NCI-H2081 treated with DMSO at 0.1 percent for 48 hours (cell line): ENCODE measurements at regions not wholly inside any gene's neighbourhood (a gene's known extent, or its start where the extent isn't known, plus 50 kb on each side); places are given as distances from the start of the nearest gene placed in this dataset.
"Not testable (repeated sequence)": the region's sequence is repeated elsewhere in the genome, so short reads cannot be mapped to it uniquely, and the experiment has no call there.

ENCODE experiments used
- DNase-seq: peaks from one replicate; lab custom pipeline; 2025; lab: John Stamatoyannopoulos, UW

GRCh38 chr14:89743828-89744227, 210.7 kb downstream of the EFCAB11 start:
- DNase-seq, result no peak

DNA sequence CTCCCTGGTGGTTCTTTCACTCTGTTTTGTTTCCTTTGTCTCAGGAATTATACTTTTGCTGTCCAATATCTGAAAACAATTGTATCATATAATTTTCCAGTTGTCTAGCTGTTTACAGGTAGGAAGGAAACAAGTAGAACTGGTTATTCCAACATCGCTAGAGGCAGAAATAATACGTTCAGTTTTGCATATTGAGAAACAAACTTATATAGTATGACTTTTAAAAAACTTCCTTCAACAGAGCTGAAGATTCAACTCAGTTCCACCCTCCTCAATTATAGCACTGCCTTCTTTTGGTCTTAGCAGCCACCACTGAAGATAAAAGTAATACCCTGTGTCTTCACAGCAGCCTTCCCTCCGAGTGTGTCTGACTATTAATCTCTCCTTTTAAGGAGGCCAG, 214.3 kb downstream of the EFCAB11 start:
- DNase-seq, result no peak

GRCh38 chr14:89736881-89737280, 217.6 kb downstream of the EFCAB11 start:
- DNase-seq, result no peak

GRCh38 chr14:89731396-89731933, 223.1 kb downstream of the EFCAB11 start:
- no peak for DNase-seq

DNA sequence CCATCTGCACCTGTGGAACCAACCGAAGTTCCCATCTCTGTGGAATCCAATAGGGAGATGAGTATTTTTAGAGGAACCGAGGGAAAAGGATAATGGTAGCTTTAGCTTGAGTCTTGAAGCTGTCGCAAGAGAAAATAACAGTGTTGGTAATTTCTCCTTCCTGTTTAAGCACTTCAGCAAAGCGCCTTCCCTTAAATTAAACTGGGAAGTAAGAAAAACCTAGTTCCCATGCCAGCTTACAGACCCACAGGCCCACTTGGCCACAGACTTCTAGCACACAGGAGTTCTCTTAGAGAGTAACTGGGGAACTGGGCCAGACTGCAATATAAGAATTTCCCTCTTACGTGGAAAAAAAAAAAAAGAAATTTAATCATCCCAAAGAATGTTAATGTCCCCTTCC, 223.8 kb downstream of the EFCAB11 start:
- no peak for DNase-seq

GRCh38 chr14:89728964-89729363, 225.6 kb downstream of the EFCAB11 start:
- no peak for DNase-seq

DNA sequence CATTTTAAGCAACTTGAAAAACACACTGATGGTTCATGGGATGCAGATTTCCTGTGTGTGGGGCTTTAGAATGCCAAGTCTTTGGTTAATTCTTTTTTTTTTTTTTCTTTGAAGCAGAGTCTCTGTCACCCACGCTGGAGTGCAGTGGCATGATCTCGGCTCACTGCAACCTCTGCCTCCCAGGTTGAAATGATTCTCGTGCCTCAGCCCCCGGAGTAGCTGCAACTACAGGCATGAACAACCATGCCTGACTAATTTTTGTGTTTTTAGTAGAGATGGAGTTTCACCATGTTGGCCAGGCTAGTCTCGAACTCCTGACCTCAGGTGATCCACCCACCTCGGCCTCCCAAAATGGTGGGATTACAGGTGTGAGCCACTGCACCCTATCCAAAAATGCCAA, 228.3 kb downstream of the EFCAB11 start:
- DNase-seq, result not testable (repeated sequence)

- no peak for DNase-seq
Measured at GRCh38 chr14:89724628-89724960, 229.9 kb downstream of the EFCAB11 start.

DNA sequence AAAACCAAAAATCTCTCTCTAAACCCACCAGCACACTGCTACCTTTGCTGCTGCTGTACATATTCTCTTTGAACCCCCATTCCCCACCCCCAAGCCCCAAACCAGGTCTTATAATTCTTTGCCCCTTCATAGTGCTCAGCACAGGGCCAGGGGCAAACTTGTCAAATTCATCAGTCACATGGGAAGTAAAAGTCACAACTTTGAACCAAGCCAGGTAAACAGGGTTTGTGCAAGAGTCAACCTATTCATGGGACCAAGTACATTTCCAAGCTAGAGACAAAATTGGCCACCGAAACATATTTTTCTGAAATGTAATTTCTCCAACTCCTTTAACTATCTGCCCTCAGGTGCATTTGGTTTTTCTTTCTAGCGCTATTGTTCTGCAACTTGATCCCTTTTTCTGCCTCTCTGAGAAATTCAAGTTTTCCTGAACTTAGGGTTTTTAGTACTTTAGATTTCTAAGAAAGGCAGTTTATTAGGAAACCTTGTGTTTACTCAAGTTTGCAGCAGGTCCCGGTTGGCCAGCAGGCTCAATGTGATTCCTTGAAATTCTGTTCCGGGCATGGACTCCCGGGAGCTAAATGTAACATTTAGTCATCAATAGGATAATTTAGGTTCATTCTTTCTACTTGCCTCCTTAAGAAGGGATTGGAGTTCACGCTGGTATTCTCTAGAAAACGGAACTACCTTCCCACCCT, 230.5 kb downstream of the EFCAB11 start:
- DNase-seq, result no peak

DNA sequence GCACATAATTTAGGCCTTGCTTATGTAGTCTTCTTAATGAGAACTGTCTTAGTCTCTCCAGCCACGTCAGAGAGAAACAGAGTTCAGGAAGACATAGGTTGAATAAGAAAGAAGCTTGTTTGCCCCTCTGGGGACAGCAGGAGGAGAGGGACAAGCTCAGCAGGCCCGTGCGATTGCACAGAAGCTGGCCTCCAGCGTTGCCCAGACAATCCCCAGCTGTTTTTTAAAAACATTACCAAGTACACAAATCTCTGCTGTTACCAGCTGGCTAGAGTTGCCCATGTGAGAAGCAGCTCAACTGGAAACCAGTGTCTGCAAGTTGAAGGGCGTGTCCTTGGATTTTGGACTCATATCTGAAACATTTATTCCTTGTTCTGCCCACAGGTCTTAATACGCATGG, 232.6 kb downstream of the EFCAB11 start:
- no peak for DNase-seq

DNA sequence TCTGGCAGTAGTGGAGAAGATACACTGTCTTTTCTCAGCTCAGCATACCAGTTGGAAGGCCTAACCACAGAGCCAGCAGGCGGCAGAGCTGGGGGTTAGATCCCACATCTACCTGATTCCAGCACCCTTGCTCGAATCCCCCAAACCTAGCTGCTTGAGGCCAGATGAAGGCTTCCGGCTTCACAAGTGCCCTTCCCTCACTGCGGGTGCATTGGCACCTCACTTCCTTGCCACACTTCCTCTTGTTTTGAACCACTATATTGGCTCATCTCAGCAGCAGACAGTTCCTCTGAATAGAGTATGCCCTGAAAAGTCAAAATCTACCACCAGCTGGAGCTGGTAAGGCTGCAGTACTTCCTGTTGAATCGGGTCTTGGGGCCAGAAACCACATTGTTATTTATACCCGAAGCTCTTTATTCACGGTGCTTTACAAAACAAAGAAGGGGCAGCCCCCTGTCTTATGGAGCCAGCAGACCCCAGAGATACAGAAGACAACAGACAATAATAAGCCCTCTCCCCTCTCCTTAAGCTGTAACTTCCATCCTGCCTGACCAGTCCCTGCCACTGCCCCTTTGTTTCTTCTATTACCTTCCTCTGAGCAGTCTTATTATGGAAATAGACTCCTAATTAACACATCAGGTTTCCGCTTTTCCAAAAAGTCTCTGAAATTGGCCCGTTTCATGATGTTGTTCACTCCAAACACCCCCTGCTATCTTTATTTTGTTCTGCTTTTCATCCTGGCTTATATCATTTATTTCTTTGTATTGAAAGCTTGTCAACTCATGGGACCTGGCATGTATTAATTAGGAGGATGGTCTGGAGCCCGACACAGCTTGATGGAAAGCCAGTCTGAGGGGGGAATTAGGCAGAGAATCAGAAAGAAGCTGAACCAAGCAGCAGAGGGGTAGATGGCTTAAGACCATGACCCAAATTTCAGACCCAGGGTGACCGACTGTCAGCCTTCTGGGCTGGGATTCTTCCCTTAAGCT, 233.5 kb downstream of the EFCAB11 start:
- no peak for DNase-seq

GRCh38 chr14:89720076-89720687, 234.3 kb downstream of the EFCAB11 start:
- no peak for DNase-seq

DNA sequence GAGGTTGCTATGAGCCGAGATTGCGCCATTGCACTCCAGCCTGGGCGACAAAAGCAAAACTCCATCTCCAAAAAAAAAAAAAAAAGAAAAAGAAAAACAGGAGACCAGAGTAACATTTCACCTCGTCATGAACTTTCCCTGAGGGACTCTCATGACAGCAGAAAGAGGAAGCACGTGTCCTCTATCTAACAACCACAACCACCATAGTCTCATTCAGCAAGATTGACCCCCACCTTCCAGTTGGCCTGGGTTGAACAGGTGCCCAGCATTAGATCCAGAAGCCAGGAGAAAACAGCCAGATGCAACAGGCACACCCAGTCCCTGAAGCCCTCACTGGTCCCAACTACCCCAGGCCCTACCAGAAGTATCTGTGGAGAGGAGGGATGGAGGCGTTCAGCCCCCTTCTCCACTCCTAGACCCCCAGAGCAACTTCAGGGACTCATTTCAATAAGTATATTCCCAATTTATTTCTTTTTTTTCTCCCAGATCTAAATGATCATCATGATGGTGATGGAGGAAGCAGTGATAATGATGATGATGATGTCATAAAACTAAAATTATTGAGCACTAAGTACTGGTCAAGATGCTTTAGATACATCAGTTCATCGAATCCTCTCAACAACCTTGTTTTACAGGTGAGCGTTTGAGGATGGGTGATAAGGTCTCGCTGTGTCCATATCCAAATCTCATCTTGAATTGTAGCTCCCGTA, 235.0 kb downstream of the EFCAB11 start:
- DNase-seq, result no peak

GRCh38 chr14:89708982-89709625, 245.4 kb downstream of the EFCAB11 start:
- DNase-seq, result no peak

DNA sequence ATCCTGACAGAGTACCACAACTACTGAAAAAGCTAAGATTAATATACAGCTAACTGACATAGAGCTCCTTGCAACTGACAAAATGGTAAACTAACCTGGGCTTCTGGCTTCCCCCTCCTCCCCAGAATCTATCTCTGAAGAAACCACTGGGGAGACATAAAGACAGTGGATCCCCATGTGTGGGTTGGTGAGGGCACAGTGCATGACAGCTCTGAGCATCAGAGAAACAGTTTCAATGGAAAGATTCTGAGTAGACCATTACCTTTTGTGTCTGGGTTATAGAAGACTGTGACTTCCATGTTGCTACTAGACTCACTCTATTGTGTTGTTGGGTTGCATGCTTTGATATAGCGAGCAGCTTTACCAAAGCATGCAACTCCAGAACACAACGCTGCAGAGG, 247.4 kb downstream of the EFCAB11 start:
- no peak for DNase-seq

- DNase-seq, result no peak
Measured at GRCh38 chr14:89702876-89703200, 251.7 kb downstream of the EFCAB11 start.

DNA sequence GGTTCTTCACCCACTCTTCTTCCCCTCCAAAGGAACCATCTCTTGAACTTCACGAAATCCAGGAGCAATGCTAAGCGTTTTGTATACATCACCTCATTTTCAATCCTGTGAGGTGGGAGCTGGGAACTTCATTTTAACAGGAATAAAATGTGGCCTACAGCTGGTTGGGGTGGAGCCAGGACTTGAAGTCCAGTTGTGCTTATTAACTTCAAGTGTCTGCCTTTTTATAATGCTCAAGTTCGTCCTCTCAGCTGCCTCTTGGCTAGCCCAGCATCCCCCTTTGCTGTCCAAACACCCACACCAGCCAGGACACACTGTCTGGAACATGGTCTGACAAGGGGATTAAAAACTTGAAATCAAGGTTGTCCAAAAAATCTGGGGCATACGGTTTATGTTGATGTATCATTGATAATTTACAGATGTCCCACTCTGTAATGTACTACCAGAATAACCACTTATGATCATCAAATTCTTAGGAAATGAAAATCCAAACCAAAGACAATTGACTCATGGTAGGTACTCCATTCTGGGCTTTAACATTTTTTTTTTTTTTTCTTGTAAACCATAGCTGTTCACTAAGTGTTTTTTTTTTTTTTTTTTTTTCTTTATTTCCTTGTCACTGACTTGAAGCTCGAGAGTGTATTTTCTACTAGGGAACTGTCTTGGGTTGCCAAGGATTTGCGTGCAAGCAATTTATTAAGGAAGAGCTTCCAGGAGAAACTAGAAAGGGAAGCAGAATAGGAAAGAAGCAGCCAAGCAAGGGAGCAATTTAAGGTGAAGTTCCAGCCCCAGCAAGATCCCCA, 252.3 kb downstream of the EFCAB11 start:
- DNase-seq, result no peak

- DNase-seq, result peak; percentile 6
Measured at GRCh38 chr14:89701211-89702043, 253.1 kb downstream of the EFCAB11 start.

DNA sequence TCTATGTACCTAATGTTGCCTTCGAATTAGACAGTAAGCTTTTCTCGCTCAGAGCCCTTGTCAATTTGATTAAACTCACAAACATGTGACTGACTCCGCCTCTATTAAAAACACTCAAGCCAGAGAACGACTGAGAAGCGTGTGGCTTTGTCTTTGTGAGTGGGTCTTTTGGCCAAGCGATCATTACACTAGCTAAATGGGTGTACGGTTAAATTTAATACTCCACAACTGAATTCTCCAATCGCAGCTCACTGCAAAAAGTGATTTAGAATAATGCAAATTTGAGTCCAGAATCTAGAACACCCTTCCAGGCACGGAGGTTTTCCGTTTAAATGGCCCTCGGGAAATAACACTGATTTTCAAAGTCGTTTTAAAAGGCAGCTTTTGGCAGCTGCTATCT, 253.7 kb downstream of the EFCAB11 start:
- no peak for DNase-seq

GRCh38 chr14:89699071-89699470, 255.5 kb downstream of the EFCAB11 start:
- DNase-seq, result no peak
